ENCODE measurements at regions not wholly inside any gene's neighbourhood (a gene's known extent, or its start where the extent isn't known, plus 50 kb on each side); places are given as distances from the start of the nearest gene placed in this dataset.
"Not testable (repeated sequence)": the region's sequence is repeated elsewhere in the genome, so short reads cannot be mapped to it uniquely, and the experiment has no call there.

- TF ChIP-seq SUZ12 (IDR thresholded peaks at IDR 0.05; ENCODE audit: extremely low read depth, insufficient read depth, insufficient read length); YY1 (IDR thresholded peaks at IDR 0.05; ENCODE audit: insufficient read depth, insufficient read length): not testable (repeated sequence)
These were observed 175.4 kb downstream of the ATP6V0E2 start for GRCh38 chr7:150049012-150049655.
